NB4 (cell line): ENCODE measurements at regions not wholly inside any gene's neighbourhood (a gene's known extent, or its start where the extent isn't known, plus 50 kb on each side); places are given as distances from the start of the nearest gene placed in this dataset.

Experiments
- MYC ChIP-seq: IDR thresholded peaks from 2 replicates; pipeline ENCODE4 v1.6.1; 2011; ENCODE audit warnings: low read depth, low read length
- TF ChIP-seq, protein P1 (sequence below): IDR thresholded peaks from one replicate; pipeline ENCODE4 v1.5.1; 2012; ENCODE audit warnings: low read depth, low read length

DNA sequence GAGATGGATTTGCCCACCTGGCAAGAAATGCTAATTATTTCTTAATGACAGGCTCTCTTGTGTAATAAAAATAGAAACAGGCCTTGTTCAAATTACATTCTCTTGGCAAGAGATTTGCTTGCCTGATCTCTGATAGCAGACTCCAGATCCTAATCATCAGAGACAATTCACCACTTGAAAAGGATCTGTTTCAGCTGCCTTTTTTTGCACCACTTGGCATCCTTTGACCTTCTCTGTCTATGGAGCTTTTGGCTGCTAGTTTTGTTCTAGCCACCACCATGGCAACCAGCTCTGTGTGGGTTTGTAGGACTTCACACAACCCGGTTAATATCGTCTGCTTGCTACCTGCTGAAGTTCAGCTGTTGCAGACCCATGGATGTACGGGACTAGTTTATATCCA is 241.1 kb upstream of the TLL1 start:
- TF ChIP-seq, protein P1, sequence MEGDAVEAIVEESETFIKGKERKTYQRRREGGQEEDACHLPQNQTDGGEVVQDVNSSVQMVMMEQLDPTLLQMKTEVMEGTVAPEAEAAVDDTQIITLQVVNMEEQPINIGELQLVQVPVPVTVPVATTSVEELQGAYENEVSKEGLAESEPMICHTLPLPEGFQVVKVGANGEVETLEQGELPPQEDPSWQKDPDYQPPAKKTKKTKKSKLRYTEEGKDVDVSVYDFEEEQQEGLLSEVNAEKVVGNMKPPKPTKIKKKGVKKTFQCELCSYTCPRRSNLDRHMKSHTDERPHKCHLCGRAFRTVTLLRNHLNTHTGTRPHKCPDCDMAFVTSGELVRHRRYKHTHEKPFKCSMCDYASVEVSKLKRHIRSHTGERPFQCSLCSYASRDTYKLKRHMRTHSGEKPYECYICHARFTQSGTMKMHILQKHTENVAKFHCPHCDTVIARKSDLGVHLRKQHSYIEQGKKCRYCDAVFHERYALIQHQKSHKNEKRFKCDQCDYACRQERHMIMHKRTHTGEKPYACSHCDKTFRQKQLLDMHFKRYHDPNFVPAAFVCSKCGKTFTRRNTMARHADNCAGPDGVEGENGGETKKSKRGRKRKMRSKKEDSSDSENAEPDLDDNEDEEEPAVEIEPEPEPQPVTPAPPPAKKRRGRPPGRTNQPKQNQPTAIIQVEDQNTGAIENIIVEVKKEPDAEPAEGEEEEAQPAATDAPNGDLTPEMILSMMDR, result no peak
- no peak for TF ChIP-seq MYC
